AG04450 (cell line): ENCODE measurements at regions not wholly inside any gene's neighbourhood (a gene's known extent, or its start where the extent isn't known, plus 50 kb on each side); places are given as distances from the start of the nearest gene placed in this dataset.
A peak's percentile ranks its signal among the peaks of the same experiment; 100 is the strongest.

Experiments
- CTCF ChIA-PET: fragments of 300-600, 350-600 bp; formaldehyde crosslinking; extraction: SDS; loops from one replicate; lab custom pipeline; 2022; ENCODE audit warnings: antibody characterized with exemption, inconsistent platforms; lab: Charles Lee
- POLR2A ChIA-PET: fragments of 350-600 bp; formaldehyde crosslinking; extraction: SDS; loops from one replicate; lab custom pipeline; 2021; ENCODE audit warnings: antibody characterized with exemption, inconsistent platforms; lab: Yijun Ruan, JAX
- DNase-seq: peaks from one replicate; pipeline ENCODE4 v3.0.0-alpha.2; 2011; ENCODE audit warnings: low read depth, low spot score
- H3K27ac ChIP-seq: one replicate; pipeline ENCODE4 v1.5.1; 2012; ENCODE audit warnings: low read depth, low read length, control low read depth
- H3K27me3 ChIP-seq: one replicate; pipeline ENCODE4 v1.6.0; 2012; ENCODE audit warnings: low read length; ENCODE audit not compliant: control insufficient read depth, insufficient read depth
- H3K4me3 ChIP-seq: 2 replicates; pipeline ENCODE4 v1.5.1; 2011; ENCODE audit warnings: mild to moderate bottlenecking, low read depth, low read length, control low read depth
- H3K9me3 ChIP-seq: 2 replicates; pipeline ENCODE4 v1.5.1; 2012; ENCODE audit warnings: low read length; ENCODE audit not compliant: control insufficient read depth, insufficient read depth
- CTCF ChIP-seq: IDR thresholded peaks from 2 replicates; pipeline ENCODE4 v1.5.1; 2011; ENCODE audit warnings: low read depth, low read length, control low read depth, inconsistent platforms

- H3K4me3 ChIP-seq: no peak overlapping the region
- H3K9me3 ChIP-seq: peaks cover 17% of the 10 kb centered on the region
- no peak overlapping the region for H3K27ac ChIP-seq
- POLR2A ChIA-PET: no interaction called here
- TF ChIP-seq CTCF: no peak
- no peaks in the 10 kb centered on the region for H3K27me3 ChIP-seq
- no peak for DNase-seq
- CTCF ChIA-PET: no interaction called here
Observed at GRCh38 chr19:27974082-27974513, 1238.9 kb downstream of the UQCRFS1 start.

GRCh38 chr19:27972291-27973040 is 1240.5 kb downstream of the UQCRFS1 start:
- Histone ChIP-seq H3K9me3 (peaks cover 17% of the 10 kb centered on the region), H3K4me3 (no peak overlapping the region)
- CTCF ChIA-PET: no interaction called here

GRCh38 chr19:27971869-27972268 is 1241.1 kb downstream of the UQCRFS1 start:
- CTCF ChIA-PET: no interaction called here
- no peaks in the 10 kb centered on the region for H3K27me3 ChIP-seq
- no peak overlapping the region for H3K4me3 ChIP-seq
- POLR2A ChIA-PET: no interaction called here
- H3K9me3 ChIP-seq: peaks cover 11% of the 10 kb centered on the region
- TF ChIP-seq CTCF: no peak
- no peak for DNase-seq
- H3K27ac ChIP-seq: no peak overlapping the region

More at GRCh38 chr19:27972291-27973040, 1240.5 kb downstream of the UQCRFS1 start:
- no peak for DNase-seq
- Histone ChIP-seq H3K27ac (no peak overlapping the region), H3K27me3 (no peaks in the 10 kb centered on the region)
- no peak for TF ChIP-seq CTCF
- POLR2A ChIA-PET: no interaction called here

GRCh38 chr19:27971071-27971470 is 1241.9 kb downstream of the UQCRFS1 start:
- no peak for DNase-seq
- no peak overlapping the region for H3K4me3 ChIP-seq
- POLR2A ChIA-PET: no interaction called here
- H3K27me3 ChIP-seq: no peaks in the 10 kb centered on the region
- no peak overlapping the region for H3K27ac ChIP-seq
- peaks cover 9% of the 10 kb centered on the region; the same call in 1 of the 2 replicates for H3K9me3 ChIP-seq
- CTCF ChIA-PET: no interaction called here
- no peak for TF ChIP-seq CTCF

- no peak for DNase-seq
- Histone ChIP-seq H3K9me3 (peaks cover 4% of the 10 kb centered on the region; the same call in 1 of the 2 replicates), H3K4me3 (no peak overlapping the region), H3K27me3 (no peaks in the 10 kb centered on the region), H3K27ac (no peak overlapping the region)
- POLR2A ChIA-PET: no interaction called here
- TF ChIP-seq CTCF: peak; percentile 54
- CTCF ChIA-PET: interaction anchor here (0.7 to 2.2 kb wide), 4 partner anchors 10 to 913 kb away, joined by 3 to 17 read pairs (median 7); no protein-coding TSS in a partner anchor
Observed at GRCh38 chr19:27966390-27966816, 1246.5 kb downstream of the UQCRFS1 start.
